HepG2 (cell line): ENCODE measurements at regions not wholly inside any gene's neighbourhood (a gene's known extent, or its start where the extent isn't known, plus 50 kb on each side); places are given as distances from the start of the nearest gene placed in this dataset.

ENCODE experiments used
- ATAC-seq: fragments of 200-7000 bp; cut with Tn5 transposase; 3 replicates; pipeline ENCODE4 v1.9.1; 2020; ENCODE audit warnings: mild to moderate bottlenecking, moderate library complexity
- BruUV-seq: library from RNA; stranded (reverse); fragments of 400-500 nt; replicated peaks from 2 replicates; lab custom pipeline; 2021; lab: Mats Ljungman, UMichigan
- CTCF ChIA-PET: fragments of 300-600 bp; formaldehyde crosslinking; extraction: SDS; loops from one replicate; lab custom pipeline; 2021; ENCODE audit warnings: low total read pairs, inconsistent platforms, low intra/inter-chr PET ratio; lab: Yijun Ruan, JAX
- POLR2A ChIA-PET: fragments of 350-600 bp; sonication (Branson Sonifier 250); formaldehyde crosslinking; loops from one replicate; lab custom pipeline; 2020; ENCODE audit warnings: antibody characterized with exemption, inconsistent platforms; lab: Yijun Ruan, JAX
- DNase-seq: peaks from one replicate; pipeline ENCODE4 v3.0.0-alpha.2; 2015; ENCODE audit warnings: low spot score
- FAIRE-seq: peaks from 3 replicates; lab custom pipeline; 2011; peaks lifted over from hg19 to GRCh38; lab: Jason Lieb, UNC
- H2AFZ ChIP-seq: one replicate; pipeline ENCODE4 v1.6.1; 2011; ENCODE audit warnings: low read length, inconsistent platforms
- H3K27ac ChIP-seq: fragments of 300-600 bp; 3 replicates; pipeline ENCODE4 v1.8.0; 2011; ENCODE audit warnings: mixed run types, mild to moderate bottlenecking, mixed read lengths, low read length, inconsistent platforms; ENCODE audit not compliant: insufficient read depth; ENCODE audit errors: extremely low read length
- H3K27me3 ChIP-seq, 2 experiments: fragments of 200-600 bp in 1 of 2; 2 replicates in 1 of 2; 3 replicates in 1 of 2; pipeline versions ENCODE4 v1.6.0 to v1.8.0; 2011; ENCODE audit warnings: low read length in 2 of 2, mild to moderate bottlenecking in 2 of 2, moderate library complexity in 2 of 2, inconsistent platforms in 1 of 2; ENCODE audit not compliant: insufficient read depth in 2 of 2, control insufficient read depth in 1 of 2
- H3K36me3 ChIP-seq, 2 experiments: fragments of 200-600 bp in 1 of 2; replicated peaks in 1 of 2; 2 replicates in 1 of 2; 3 replicates in 1 of 2; pipeline versions ENCODE4 v1.5.1 to v1.8.0; 2011; ENCODE audit warnings: low read length in 2 of 2, inconsistent platforms in 1 of 2; ENCODE audit not compliant: insufficient read depth in 2 of 2, control insufficient read depth in 1 of 2
- H3K4me1 ChIP-seq: 2 replicates; pipeline ENCODE4 v1.5.1; 2012; ENCODE audit warnings: low read length, inconsistent platforms; ENCODE audit not compliant: insufficient read depth
- H3K4me2 ChIP-seq: 2 replicates; pipeline ENCODE4 v1.6.0; 2011; ENCODE audit warnings: low read depth, low read length, inconsistent platforms
- H3K4me3 ChIP-seq, 3 experiments: fragments of 200-600 bp in 1 of 3; sonication (generic), shearing (Covaris generic) in 1 of 3; replicated peaks in 1 of 3; 2 replicates each; pipeline ENCODE4 v1.5.1; 2011 to 2016; ENCODE audit warnings: low read length in 3 of 3, inconsistent platforms in 2 of 3, low read depth in 2 of 3, mild to moderate bottlenecking in 2 of 3, control low read depth in 1 of 3, mixed read lengths in 1 of 3; ENCODE audit not compliant: insufficient read depth in 1 of 3
- H3K79me2 ChIP-seq: one replicate; pipeline ENCODE4 v1.6.1; 2011; ENCODE audit warnings: low read length, inconsistent platforms; ENCODE audit not compliant: insufficient read depth
- H3K9ac ChIP-seq: 2 replicates; pipeline ENCODE4 v1.6.0; 2011; ENCODE audit warnings: mild to moderate bottlenecking, low read depth, low read length, inconsistent platforms; ENCODE audit not compliant: insufficient read depth
- H3K9me3 ChIP-seq: 2 replicates; pipeline ENCODE4 v1.5.1; 2012; ENCODE audit warnings: mild to moderate bottlenecking, low read length
- H4K20me1 ChIP-seq: 2 replicates; pipeline ENCODE4 v1.6.0; 2011; ENCODE audit warnings: inconsistent platforms, mild to moderate bottlenecking, low read length, moderate library complexity; ENCODE audit not compliant: insufficient read depth
- ASH2L ChIP-seq: fragments of 300-600, 200-600 bp; sonication (generic); IDR thresholded peaks from 2 replicates; pipeline ENCODE4 v1.7.0; 2017; ENCODE audit warnings: low read depth, mild to moderate bottlenecking, moderate library complexity, mixed read lengths, low read length; ENCODE audit not compliant: insufficient read length
- FOXP4 ChIP-seq: sonication (generic); formaldehyde crosslinking; IDR thresholded peaks from 2 replicates; pipeline ENCODE4 v1.4.0; 2020; ENCODE audit warnings: missing genetic modification reagents
- HHEX ChIP-seq: IDR thresholded peaks from 2 replicates; pipeline ENCODE4 v1.6.1; 2016; ENCODE audit warnings: control low read depth
- PBX3 ChIP-seq: sonication (generic); formaldehyde crosslinking; IDR thresholded peaks from 2 replicates; pipeline ENCODE4 v1.8.1; 2023; ENCODE audit warnings: missing genetic modification reagents, inconsistent platforms, borderline replicate concordance
- SAP130 ChIP-seq: IDR thresholded peaks from 2 replicates; pipeline ENCODE4 v1.6.1; 2016; ENCODE audit warnings: low read depth
- SKIL ChIP-seq: sonication (generic); formaldehyde crosslinking; IDR thresholded peaks from 2 replicates; pipeline ENCODE4 v1.8.0; 2022; ENCODE audit warnings: missing genetic modification reagents, mild to moderate bottlenecking, moderate library complexity, borderline replicate concordance
- SOX13 ChIP-seq, 3 experiments: fragments of 450-650 bp in 1 of 3; sonication (generic) in 1 of 3; formaldehyde crosslinking in 1 of 3; IDR thresholded peaks in 2 of 3; conservative IDR thresholded peaks in 1 of 3; 2 replicates each; pipeline versions ENCODE4 v1.5.0 to v1.6.1; 2016 to 2020; ENCODE audit warnings: antibody characterized with exemption in 1 of 3, mild to moderate bottlenecking in 1 of 3, missing compliant biosample characterization in 1 of 3, missing genetic modification reagents in 1 of 3, moderate library complexity in 1 of 3
- THAP11 ChIP-seq: IDR thresholded peaks from 2 replicates; pipeline ENCODE4 v1.6.1; 2016; ENCODE audit warnings: missing biosample characterization, missing genetic modification reagents
- ZFP37 ChIP-seq: sonication (generic); formaldehyde crosslinking; IDR thresholded peaks from 2 replicates; pipeline ENCODE4 v1.4.0; 2020; ENCODE audit warnings: missing genetic modification reagents, borderline replicate concordance
- ZNF142 ChIP-seq: sonication (generic); formaldehyde crosslinking; IDR thresholded peaks from 2 replicates; pipeline ENCODE4 v1.4.0; 2020; ENCODE audit warnings: missing genetic modification reagents
- ZNF207 ChIP-seq: fragments of 450-650 bp; IDR thresholded peaks from 2 replicates; pipeline ENCODE4 v1.6.1; 2016; ENCODE audit warnings: antibody characterized with exemption, borderline replicate concordance
- ZNF670 ChIP-seq: sonication (generic); formaldehyde crosslinking; IDR thresholded peaks from 2 replicates; pipeline ENCODE4 v1.8.0; 2022; ENCODE audit warnings: mild to moderate bottlenecking, missing genetic modification reagents, borderline replicate concordance
- WGBS: methylation state at CpG from one replicate; pipeline ENCODE4 v1.1.6; 2017; ENCODE audit warnings: low lambda C conversion rate; 5-methylcytosine and 5-hydroxymethylcytosine counted together
- in situ Hi-C: cut with HindIII; loops from 2 replicates; pipeline ENCODE4 v1.10.0; 2017; ENCODE audit warnings: low pct_unique_long_range_greater_than_20kb; ENCODE audit not compliant: extremely low pct_ligation_motif_present
- intact Hi-C: fragments of 100-400 bp; cut with micrococcal nuclease; formaldehyde crosslinking; loops from one replicate; pipeline ENCODE4 v1.10.0; 2022; ENCODE audit not compliant: unreplicated experiment

- TF ChIP-seq PBX3, result no peak
These were observed 273.6 kb downstream of the RRAGC start (continued) for GRCh38 chr1:38585971-38586370.

GRCh38 chr1:38585460-38585859 is 274.1 kb downstream of the RRAGC start:
- CTCF ChIA-PET, result no interaction called here

More at GRCh38 chr1:38585460-38585859, 274.1 kb downstream of the RRAGC start:
- Histone ChIP-seq H3K9ac (no peak overlapping the region), H2AFZ (no peak overlapping the region), H3K36me3 (no peaks in the 10 kb centered on the region), H3K4me3 (no peak overlapping the region), H3K9me3 (no peaks in the 10 kb centered on the region), H3K79me2 (no peaks in the 10 kb centered on the region), H4K20me1 (no peaks in the 10 kb centered on the region), H3K27me3 (no peaks in the 10 kb centered on the region; a peak in 2 of 5 replicates), H3K27ac (no peak overlapping the region), H3K4me2 (no peak overlapping the region), H3K4me1 (no peaks in the 10 kb centered on the region)
- ATAC-seq, result no peak
- no peak for DNase-seq
- intact Hi-C loops (no loop called here), in situ Hi-C loops (loop anchor here (10.0 kb wide), 1 partner anchor 551 kb away; no protein-coding TSS in a partner anchor)
- TF ChIP-seq ASH2L, result no peak
- TF ChIP-seq THAP11, result no peak
- TF ChIP-seq SKIL, result no peak
- TF ChIP-seq FOXP4 (CRISPR knock-in tag), result no peak
- no peak for TF ChIP-seq SAP130 (CRISPR knock-in tag)
- TF ChIP-seq ZNF670 (CRISPR knock-in tag), result no peak
- TF ChIP-seq SOX13 (IDR thresholded peaks at IDR 0.05), result no peak
- no peak for TF ChIP-seq SOX13 (CRISPR knock-in tag; conservative IDR thresholded peaks at IDR 0.05 in 1 of 2, IDR thresholded peaks at IDR 0.05 in 1 of 2)
- TF ChIP-seq HHEX (CRISPR knock-in tag), result no peak
- no peak for TF ChIP-seq ZNF142 (CRISPR knock-in tag)
- TF ChIP-seq ZNF207, result no peak
- TF ChIP-seq ZFP37 (CRISPR knock-in tag), result no peak
- 11% methylated on average over 3 of the region's 3 CpGs for WGBS
- no peak for FAIRE-seq
- BruUV-seq, result no TSS peak
- POLR2A ChIA-PET, result no interaction called here
